HG03159 (cell line): ENCODE measurements at regions not wholly inside any gene's neighbourhood (a gene's known extent, or its start where the extent isn't known, plus 50 kb on each side); places are given as distances from the start of the nearest gene placed in this dataset.

ENCODE experiments used
- ATAC-seq: cut with Tn5 transposase; IDR thresholded peaks from one replicate; pipeline ENCODE4 v1.9.1; 2021; ENCODE audit warnings: mild to moderate bottlenecking, moderate library complexity; ENCODE audit not compliant: unreplicated experiment

DNA sequence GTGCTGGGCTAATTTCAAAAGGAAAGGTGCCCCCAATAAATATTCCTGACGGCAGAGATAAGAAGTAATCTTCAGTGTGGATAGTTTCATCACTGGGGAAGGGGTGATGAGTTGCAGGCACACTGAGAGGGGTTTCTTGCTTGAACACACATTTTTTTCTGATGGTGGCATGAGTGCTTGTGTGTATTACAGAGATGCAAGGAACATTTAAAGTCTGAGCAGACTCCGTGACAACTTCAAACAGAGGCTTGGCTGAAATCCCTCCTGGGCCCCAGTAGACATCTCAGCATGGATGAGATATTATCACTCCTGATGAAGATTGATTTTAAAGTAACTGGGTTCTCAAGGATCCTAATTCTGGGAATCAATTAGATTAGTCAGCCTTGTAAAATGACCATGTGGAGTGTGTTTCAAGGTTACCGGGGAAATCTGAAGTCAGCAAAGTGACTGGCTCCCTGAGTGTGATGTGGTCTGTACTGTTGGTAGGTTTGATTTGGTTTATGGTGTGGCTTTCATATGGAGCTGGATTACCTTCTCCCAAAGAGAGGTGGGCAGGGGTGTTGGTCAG, 435.8 kb upstream of the EEF2KMT start:
- ATAC-seq = no peak

DNA sequence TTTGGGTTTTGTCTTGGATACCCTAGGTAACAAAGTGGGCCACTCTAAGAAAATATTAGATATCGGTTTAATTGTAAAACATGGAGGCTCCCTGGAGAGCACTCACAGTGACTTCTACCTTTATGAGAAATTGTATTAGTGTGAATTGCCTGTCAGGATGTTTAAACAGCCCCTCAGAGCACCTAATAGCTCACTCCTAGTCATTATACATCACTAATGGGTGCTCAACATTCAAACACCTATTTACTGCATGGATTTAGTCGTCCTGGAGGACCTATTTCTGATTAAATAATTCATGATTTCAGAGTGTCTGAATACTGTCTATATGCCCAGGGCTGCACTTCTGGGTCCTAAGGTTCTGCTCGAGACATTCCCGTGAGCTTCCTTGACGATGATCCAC, 430.2 kb upstream of the EEF2KMT start:
- no peak for ATAC-seq

DNA sequence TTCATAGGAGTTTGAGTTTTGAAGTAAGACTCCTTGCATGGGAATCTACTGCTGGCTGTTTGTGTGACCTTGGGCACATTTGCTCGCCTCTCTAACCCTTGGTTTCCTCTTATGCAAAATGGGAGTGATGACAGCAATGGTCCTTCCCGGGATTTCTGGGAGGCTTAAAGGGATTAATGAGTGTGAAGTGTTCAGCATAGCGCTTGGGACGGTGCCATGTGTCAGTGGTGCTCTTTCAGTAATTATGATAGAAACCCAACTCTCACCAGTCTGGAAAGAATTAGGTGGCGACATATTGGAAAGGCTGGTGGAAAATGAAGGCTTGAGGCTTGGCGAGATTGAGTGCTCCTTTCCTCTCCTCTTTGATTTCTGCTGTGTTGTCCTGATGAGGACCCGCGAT, 429.2 kb upstream of the EEF2KMT start:
- ATAC-seq = no peak

DNA sequence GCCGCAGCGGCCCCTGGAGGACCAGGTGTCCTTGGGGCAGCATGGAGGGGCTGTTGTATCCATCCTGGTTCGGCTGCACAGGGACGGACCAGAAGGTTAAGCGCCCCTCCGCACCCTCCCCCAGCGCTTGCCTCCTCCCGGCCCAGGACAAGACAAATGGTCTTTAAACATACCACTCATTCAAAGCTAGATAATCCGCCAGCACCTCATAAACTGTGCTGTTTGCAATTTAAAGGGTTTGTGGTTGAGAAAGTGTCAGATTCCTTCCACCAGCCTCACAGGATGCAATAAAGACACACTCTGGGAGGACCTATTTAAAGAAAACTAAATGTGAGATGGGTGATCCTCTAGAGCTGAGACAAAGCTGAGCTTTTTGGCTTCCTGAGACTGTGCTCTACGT, 426.2 kb upstream of the EEF2KMT start:
- no peak for ATAC-seq

DNA sequence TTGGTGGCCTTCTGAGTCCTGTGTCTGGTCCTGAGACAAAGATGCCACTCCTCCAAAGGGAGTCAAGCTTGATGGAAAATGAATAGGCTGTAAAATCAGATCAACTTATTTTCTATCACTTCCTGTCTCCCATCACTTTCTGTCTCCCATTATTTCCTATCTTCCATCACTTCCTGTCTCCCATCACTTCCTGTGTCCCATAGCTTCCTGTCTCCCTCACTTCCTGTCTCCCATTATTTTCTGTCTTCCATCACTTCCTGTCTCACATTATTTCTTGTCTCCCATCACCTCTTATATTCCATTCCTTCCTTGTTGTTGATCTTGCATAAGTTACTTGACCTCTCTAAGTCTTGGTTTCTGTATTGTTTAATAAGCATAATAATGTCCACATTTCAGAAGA, 418.5 kb upstream of the EEF2KMT start:
- ATAC-seq = no peak

DNA sequence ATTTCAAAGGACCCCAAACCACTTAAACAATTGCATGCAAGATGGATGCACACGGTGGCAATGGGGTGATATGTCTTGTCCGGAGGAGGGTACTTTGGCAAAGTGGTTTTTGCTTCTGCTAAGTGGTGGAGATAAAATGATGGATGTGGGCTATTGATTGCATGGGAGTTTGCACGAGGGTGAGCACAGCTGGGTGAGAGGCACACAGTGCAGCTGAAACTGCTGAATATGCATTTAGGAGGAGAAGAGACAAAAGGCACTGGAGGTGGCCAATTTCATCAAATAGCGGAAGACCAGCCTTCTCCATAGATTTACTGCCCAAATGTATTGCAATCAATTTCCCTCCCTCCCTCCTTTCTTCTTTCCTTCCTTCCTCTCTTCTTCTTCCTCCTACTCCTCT, 414.4 kb upstream of the EEF2KMT start:
- ATAC-seq = no peak

DNA sequence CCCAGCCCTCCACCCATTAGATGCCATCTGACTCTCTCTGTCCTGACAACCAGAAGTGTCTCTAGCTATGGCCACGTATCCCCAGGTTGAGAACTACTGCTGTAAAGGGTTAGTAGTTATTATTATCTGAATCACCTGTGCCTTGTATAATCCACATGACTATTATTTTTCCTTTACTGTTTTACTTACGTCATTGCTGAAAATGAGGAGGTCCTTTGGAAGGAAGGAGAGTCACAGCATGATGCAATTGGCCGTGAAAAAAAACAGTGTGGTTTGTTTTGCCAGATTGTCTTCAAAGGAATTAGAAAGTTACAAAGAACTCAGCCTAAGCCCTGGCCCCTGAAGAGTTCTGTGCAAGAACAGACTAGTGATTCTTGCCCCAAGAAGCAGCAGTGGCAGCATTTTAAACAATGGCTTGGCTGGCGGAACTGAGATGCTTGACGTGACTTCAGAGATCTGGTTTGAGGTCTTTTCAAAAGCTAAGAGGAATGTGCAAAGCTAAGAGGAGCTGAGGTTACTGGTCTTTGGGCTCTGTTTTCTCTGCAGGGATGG, 413.3 kb upstream of the EEF2KMT start:
- ATAC-seq = no peak

DNA sequence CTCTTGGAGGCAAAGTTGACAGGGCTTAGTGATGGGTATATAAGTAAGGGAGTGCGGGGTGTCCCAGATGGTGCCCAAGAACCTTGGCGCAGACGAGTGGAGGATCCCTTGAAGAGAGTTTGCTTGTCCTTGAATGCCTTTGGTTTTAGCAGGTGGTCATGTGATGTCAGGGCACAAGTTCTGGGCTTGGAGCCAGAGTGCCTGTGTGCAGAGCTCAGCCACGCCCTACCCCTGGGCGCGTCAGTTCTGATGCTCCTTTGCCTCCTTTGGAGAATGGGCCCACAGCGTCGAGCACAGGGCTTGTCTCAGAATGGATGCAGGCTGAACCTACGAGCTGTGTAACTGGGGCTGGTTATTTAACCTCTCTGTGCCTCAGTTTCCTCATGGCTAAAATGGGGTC, 412.2 kb upstream of the EEF2KMT start:
- ATAC-seq = no peak

DNA sequence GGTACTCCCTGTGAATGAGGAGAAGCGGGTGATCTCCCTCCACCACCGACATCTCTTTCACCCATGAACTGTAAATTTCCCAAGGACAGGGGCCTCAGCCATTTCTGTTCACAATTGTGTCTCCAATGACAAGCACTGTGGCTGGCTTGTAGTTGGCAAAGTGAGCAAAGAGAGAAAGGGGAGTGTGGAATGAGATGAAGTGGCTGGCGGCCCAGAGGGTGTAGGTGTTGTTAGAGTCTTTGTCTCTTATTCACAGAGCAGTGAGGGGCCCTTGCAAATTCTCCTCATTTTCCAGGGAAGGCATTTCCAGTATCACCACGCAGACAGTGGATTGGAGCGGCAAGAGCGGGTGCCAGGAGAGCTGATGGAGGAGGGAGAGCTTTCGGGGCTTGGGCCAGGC, 411.7 kb upstream of the EEF2KMT start:
- no peak for ATAC-seq

DNA sequence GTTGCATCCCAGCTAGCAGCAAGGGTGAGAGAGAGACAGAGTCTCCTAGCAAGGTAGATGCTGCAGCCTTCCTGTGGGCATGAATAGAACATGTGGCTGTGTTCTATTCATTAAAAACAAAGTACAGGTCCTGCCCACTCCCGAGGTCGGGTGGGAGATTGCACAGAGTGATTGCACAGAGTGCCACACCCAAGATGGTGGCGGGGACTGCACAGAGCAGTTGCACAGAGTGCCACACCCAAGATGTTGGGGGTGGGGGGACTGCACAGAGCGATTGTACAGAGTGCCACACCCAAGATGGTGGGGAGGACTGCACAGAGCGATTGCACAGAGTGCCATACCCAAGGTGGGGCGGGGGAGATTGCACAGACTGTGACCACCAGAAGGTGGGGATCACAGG, 410.8 kb upstream of the EEF2KMT start:
- no peak for ATAC-seq

DNA sequence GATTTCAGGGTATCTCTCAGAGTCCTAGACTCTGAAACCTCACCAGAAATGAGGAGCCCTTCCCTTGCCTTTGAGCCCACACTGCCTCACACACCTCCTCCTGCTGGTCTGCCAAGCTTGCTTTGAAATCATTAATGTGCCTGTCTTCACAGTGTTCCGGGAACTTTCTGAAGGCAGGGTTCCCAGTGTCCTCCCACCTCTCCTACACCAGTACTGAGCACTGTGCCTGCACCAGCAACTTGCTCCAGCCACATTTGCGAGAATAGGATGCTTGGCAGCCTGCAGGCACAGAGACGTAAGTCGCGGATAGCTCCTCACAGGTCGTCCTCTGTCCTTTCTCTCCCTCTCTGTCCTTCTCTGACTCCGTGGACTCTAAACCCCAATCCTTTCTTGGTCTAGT, 408.4 kb upstream of the EEF2KMT start:
- no peak for ATAC-seq

DNA sequence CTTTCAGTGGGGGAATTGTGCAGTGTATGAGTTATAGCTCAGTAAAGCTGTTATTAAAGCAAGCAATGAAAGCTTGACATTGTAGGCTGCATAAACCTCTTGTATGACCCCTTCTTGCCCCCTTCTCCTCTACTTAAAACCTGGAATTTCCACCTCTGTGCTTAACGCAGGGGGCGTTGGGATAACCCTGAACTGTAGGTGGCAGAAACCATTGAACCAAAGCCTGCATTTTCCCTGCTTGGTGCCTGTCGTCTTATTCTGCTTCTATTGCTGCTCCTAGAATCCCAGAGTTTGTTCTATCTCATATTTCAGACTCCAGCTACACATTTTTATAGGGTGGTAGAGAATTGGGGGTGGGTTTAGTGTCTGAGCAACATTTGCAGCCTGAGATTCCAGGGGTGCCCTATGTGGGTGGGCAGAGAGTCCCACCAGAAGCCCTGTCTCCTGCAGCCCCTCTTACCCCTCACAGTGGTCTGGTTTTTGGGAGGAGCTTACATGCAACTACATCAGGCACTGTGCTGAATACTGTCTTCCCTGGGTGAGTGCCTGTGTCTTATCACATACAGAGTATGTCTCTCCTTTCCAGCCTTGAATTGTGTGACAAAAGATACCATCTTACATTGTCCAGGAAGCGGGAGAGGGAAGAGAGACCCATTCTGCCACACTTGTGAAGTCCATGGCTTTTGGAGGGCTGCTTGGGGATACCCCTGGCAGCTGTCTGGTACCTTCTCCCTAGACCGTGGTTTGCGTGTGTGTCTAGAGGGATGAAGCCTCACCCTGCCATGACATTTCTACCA, 407.7 kb upstream of the EEF2KMT start:
- no peak for ATAC-seq

DNA sequence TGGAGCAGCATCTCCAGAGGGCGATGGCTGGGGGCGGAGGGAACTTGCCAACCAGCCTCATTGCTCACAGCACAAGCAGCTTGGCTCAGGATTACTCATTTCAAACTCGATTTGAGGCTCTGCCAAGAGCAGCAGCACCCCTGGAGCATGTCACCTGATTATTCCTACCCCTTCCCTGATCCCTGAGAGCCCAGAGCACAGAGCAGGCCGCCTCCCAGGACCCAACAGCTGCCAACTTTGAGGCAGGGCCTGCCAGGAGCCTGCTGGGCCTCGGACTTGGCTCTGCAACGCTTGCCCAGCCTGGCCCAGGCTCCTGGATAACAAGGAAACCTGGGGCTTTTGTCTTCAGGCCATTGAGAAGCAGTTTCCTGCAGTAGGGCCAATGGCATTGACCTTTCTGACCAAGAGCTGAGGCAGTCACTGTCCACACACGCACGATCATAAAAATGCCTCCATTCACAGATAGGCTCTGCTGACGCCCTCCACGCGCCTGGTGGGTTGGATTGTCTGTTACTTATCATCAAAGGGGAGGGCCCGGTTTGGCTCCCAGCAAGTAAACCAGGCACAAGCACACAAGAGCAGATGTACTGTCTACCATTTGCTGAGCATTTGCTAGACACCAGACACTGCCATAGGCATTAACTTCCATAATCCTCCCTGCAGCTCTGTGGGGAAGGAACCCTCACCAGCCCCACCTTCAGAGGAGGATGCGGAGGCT, 406.6 kb upstream of the EEF2KMT start:
- no peak for ATAC-seq

DNA sequence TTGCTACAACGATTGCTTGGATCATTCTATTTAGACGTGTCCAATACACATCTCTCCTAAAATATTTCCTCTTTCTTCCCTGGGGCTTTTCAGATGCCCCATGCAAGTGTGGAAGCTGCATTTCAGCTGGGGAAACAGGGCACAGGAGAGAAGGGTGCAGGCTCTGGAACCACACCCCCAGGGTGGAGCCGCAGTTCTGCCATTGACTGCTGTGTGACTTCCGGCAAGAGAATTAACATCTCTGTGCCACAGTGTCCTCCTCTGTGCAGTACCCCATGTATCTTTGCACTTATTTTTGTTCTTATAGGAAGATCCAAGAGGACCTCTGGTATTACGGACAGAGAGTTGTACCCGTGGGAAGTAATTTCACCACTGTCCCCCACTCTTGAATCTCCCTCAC, 405.3 kb upstream of the EEF2KMT start:
- no peak for ATAC-seq

DNA sequence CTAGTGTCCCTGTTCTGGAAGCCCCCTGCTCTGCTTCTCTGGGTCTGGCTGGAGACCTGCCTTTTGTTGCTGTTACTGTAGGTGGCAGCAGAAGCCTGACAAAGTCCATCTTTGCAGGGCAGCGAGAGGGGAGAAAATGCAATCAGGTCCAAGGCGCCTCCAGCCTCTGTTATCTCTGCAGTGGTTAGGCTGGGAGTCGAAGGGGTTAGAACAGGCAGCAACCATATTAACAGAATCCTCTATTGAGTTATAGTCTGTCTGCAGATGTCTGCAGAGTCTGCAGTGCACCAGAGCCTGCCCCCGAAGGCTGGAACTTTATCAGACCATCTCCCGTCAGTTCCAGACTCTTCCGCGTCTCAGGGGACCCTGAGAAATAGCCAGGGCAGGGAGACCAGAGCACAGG, 404.9 kb upstream of the EEF2KMT start:
- no peak for ATAC-seq

DNA sequence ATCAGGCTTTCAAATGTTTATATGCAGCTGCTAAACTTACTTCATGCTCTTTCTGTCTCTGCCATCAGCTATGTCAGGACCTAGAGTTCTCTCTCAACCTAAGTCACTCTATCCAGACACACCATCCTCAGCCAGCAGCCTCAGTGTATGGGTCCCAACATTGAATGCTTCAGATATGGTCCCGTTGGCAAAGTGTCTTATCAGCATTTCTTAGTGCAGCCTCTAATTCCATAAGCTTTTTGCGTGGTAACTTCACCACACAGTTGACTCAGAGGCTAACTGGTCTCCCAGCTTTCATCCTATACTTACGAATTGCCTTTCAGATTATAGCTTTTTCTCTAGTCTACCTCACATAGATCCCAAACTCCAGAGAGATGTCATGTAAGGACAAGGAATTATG, 402.9 kb upstream of the EEF2KMT start:
- no peak for ATAC-seq

DNA sequence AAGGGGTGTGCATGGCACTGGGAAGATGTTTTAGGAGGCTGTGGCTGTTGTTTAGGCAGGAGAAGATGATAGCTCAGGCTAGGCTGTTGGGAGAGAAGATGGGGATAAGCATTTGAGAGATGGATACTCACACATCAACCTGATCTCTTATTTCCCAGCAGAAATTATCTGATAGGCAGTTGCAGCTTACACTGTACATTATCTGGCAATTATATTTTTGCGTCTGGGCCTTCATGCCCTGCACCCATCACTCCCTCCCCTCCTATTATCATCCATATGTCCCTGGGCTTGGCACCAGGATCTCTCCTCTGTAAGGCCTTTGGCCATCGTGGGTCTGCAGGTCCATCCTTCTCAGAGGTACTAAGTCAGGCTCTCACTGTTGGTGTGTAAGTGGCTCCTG, 401.0 kb upstream of the EEF2KMT start:
- no peak for ATAC-seq

DNA sequence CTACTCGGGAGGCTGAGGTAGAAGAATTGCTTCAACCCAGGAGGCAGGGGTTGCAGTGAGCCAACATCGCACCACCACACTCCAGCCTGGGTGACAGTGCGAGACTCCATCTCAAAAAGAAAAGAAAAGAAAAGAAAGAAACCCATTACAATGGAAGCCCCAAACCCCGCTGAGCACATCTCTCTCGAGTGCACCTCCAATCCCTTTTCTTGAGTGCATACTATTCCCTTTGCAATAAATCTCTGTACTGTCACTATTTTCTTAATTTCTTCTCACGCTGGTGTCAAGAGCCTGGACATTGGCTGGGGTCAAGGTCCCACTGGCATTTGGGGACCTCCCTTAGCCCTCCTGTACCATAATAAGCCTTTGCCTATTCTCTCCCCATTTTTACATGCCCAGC, 398.4 kb upstream of the EEF2KMT start:
- ATAC-seq = no peak

DNA sequence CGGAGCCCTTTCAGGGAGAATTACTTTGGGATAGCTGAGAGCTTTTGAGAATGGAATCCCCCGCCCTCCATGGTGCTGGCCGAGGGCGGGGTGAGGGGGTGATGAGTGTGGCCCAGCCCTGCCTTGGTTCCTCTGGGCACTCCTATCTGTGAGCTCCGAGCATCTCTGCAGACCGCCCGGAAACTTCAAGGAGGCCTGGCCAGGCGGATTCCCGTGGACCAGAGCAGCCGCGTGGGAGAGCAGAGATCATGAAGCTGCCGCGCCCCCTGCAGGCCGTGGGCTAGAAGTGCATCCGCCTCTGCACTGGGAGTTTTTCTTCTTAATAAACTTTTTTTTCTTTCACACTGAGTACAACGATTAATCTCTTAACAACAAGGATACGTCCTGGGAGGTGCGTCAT, 392.9 kb upstream of the EEF2KMT start:
- no peak for ATAC-seq

DNA sequence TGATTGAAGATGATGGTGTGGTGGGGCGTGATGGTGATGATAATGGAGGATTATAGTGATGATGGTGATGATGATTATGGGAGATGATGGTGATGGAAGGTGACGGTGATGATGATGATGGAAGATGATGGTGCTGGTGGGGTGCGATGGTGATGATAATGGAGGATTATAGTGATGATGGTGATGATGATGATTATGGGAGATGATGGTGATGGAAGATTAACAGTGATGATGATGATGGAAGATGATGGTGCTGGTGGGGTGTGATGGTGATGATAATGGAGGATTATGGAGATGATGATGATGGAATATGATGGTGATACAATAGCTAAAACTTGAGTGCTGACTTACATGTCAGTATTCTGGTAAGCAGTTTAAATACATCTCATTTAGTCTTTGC, 391.0 kb upstream of the EEF2KMT start:
- no peak for ATAC-seq

DNA sequence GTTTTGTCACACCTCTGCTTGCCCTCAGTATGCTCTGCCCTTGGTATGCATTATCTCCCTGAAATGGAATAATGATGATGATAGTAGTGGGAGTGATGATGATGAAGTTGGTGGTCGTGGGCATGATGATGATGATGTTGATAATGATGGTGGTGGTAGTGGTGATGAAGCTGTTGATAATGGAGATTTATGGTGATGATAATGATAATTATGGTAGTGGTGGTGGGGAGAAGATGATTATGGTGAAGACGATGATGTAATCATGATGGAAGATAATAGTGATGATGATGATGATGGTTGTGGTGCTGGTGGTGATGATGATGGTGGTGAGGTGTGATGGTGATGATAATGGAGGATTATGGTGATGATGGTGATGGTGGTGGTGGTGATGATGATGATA, 390.1 kb upstream of the EEF2KMT start:
- ATAC-seq = no peak

DNA sequence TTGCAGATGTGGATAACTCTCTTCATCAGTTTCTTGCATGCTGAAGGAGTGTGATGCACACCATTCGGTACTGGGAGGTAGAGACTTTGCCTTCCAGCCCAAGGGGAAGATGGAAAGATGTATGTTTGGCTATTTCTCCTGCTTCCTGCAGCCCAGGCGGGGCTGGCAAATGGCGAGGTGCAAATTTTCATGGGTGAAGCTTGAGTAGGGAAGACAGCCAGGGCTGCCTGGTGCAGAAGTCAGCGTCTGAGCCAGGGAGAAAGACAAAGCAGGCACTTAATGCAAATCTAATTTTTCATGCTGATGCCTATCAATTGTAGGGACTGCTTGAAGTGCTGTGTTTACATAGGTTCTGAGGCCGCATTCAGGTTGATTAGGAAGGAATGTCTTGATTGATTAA, 384.7 kb upstream of the EEF2KMT start:
- no peak for ATAC-seq
